IPS-20b (cell line): ENCODE measurements at regions not wholly inside any gene's neighbourhood (a gene's known extent, or its start where the extent isn't known, plus 50 kb on each side); places are given as distances from the start of the nearest gene placed in this dataset.

Source experiments
- H3K27ac ChIP-seq: one replicate; pipeline ENCODE4 v1.5.1; 2013; ENCODE audit warnings: low read length
- H3K27me3 ChIP-seq: 2 replicates; pipeline ENCODE4 v1.6.1; 2013; ENCODE audit warnings: mild to moderate bottlenecking, low read length, inconsistent platforms; ENCODE audit not compliant: insufficient read depth
- H3K36me3 ChIP-seq: 2 replicates; pipeline ENCODE4 v1.6.1; 2013; ENCODE audit warnings: low read depth, mild to moderate bottlenecking, inconsistent platforms, low read length, moderate library complexity; ENCODE audit not compliant: insufficient read depth
- H3K4me1 ChIP-seq: 2 replicates; pipeline ENCODE4 v1.6.1; 2013; ENCODE audit warnings: mild to moderate bottlenecking, control low read depth, inconsistent platforms, low read length, moderate library complexity; ENCODE audit not compliant: insufficient read depth
- H3K4me3 ChIP-seq: 2 replicates; pipeline ENCODE4 v1.5.1; 2013; ENCODE audit warnings: mild to moderate bottlenecking, low read length, inconsistent platforms
- H3K9ac ChIP-seq: 2 replicates; pipeline ENCODE4 v1.6.1; 2013; ENCODE audit warnings: low read depth, mild to moderate bottlenecking, inconsistent platforms, low read length, moderate library complexity
- H3K9me3 ChIP-seq: 2 replicates; pipeline ENCODE4 v1.6.1; 2013; ENCODE audit warnings: mild to moderate bottlenecking, low read depth, low read length, inconsistent platforms; ENCODE audit not compliant: insufficient read depth

- Histone ChIP-seq H3K9ac (no peak overlapping the region), H3K27ac (no peak overlapping the region), H3K4me1 (no peaks in the 10 kb centered on the region; the same call in 1 of the 2 replicates), H3K27me3 (no peaks in the 10 kb centered on the region), H3K4me3 (no peak overlapping the region), H3K36me3 (no peaks in the 10 kb centered on the region), H3K9me3 (no peaks in the 10 kb centered on the region)
Measured at GRCh38 chr2:21254170-21254965, 130.6 kb downstream of the TDRD15 start.

- no peak overlapping the region for H3K27ac ChIP-seq
- H3K9me3 ChIP-seq = no peaks in the 10 kb centered on the region
- no peaks in the 10 kb centered on the region for H3K27me3 ChIP-seq
- H3K4me1 ChIP-seq = no peaks in the 10 kb centered on the region; the same call in 1 of the 2 replicates
- no peak overlapping the region for H3K4me3 ChIP-seq
- H3K9ac ChIP-seq = no peak overlapping the region
- H3K36me3 ChIP-seq = no peaks in the 10 kb centered on the region
Measured at GRCh38 chr2:21256006-21256405, 132.2 kb downstream of the TDRD15 start.

- no peaks in the 10 kb centered on the region for H3K9me3 ChIP-seq
- no peak overlapping the region for H3K9ac ChIP-seq
- H3K4me3 ChIP-seq = no peak overlapping the region
- no peaks in the 10 kb centered on the region for H3K27me3 ChIP-seq
- H3K36me3 ChIP-seq = no peaks in the 10 kb centered on the region
- H3K27ac ChIP-seq = no peak overlapping the region
- no peaks in the 10 kb centered on the region; the same call in 1 of the 2 replicates for H3K4me1 ChIP-seq
Measured at GRCh38 chr2:21257621-21258020, 133.9 kb downstream of the TDRD15 start.

GRCh38 chr2:21258082-21258481 is 134.3 kb downstream of the TDRD15 start:
- Histone ChIP-seq H3K27me3 (no peaks in the 10 kb centered on the region), H3K4me3 (no peak overlapping the region), H3K27ac (no peak overlapping the region), H3K4me1 (no peaks in the 10 kb centered on the region; the same call in 1 of the 2 replicates), H3K9ac (no peak overlapping the region), H3K36me3 (no peaks in the 10 kb centered on the region), H3K9me3 (no peaks in the 10 kb centered on the region)

GRCh38 chr2:21260311-21260710 is 136.5 kb downstream of the TDRD15 start:
- no peaks in the 10 kb centered on the region for H3K27me3 ChIP-seq

GRCh38 chr2:21261591-21261990 is 137.8 kb downstream of the TDRD15 start:
- no peak overlapping the region for H3K4me3 ChIP-seq
- H3K9ac ChIP-seq = no peak overlapping the region
- no peak overlapping the region for H3K27ac ChIP-seq
- H3K27me3 ChIP-seq = no peaks in the 10 kb centered on the region
- no peaks in the 10 kb centered on the region; the same call in 1 of the 2 replicates for H3K4me1 ChIP-seq
- no peaks in the 10 kb centered on the region for H3K9me3 ChIP-seq
- H3K36me3 ChIP-seq = no peaks in the 10 kb centered on the region

More at GRCh38 chr2:21260311-21260710, 136.5 kb downstream of the TDRD15 start:
- Histone ChIP-seq H3K27ac (no peak overlapping the region), H3K9me3 (no peaks in the 10 kb centered on the region), H3K36me3 (no peaks in the 10 kb centered on the region), H3K4me1 (no peaks in the 10 kb centered on the region; the same call in 1 of the 2 replicates), H3K9ac (no peak overlapping the region), H3K4me3 (no peak overlapping the region)

- H3K36me3 ChIP-seq = no peaks in the 10 kb centered on the region
- no peak overlapping the region for H3K4me3 ChIP-seq
- no peaks in the 10 kb centered on the region for H3K9me3 ChIP-seq
- no peak overlapping the region for H3K27ac ChIP-seq
- no peak overlapping the region for H3K9ac ChIP-seq
- H3K4me1 ChIP-seq = no peaks in the 10 kb centered on the region; the same call in 1 of the 2 replicates
- no peaks in the 10 kb centered on the region for H3K27me3 ChIP-seq
Measured at GRCh38 chr2:21262426-21262940, 138.7 kb downstream of the TDRD15 start.

GRCh38 chr2:21263622-21264021 is 139.9 kb downstream of the TDRD15 start:
- H3K4me1 ChIP-seq = no peaks in the 10 kb centered on the region
- no peaks in the 10 kb centered on the region for H3K9me3 ChIP-seq
- H3K9ac ChIP-seq = no peak overlapping the region
- H3K36me3 ChIP-seq = no peaks in the 10 kb centered on the region
- H3K27ac ChIP-seq = no peak overlapping the region
- H3K4me3 ChIP-seq = no peak overlapping the region
- no peaks in the 10 kb centered on the region for H3K27me3 ChIP-seq

GRCh38 chr2:21265752-21266151 is 142.0 kb downstream of the TDRD15 start:
- Histone ChIP-seq H3K9me3 (no peaks in the 10 kb centered on the region), H3K27me3 (no peaks in the 10 kb centered on the region), H3K36me3 (no peaks in the 10 kb centered on the region), H3K27ac (no peak overlapping the region), H3K4me1 (no peaks in the 10 kb centered on the region), H3K4me3 (no peak overlapping the region), H3K9ac (no peak overlapping the region)

GRCh38 chr2:21267232-21267835 is 143.6 kb downstream of the TDRD15 start:
- Histone ChIP-seq H3K27me3 (no peaks in the 10 kb centered on the region), H3K4me1 (no peaks in the 10 kb centered on the region), H3K36me3 (no peaks in the 10 kb centered on the region), H3K27ac (no peak overlapping the region), H3K4me3 (no peak overlapping the region), H3K9me3 (no peaks in the 10 kb centered on the region), H3K9ac (no peak overlapping the region)

GRCh38 chr2:21268197-21268877 is 144.6 kb downstream of the TDRD15 start:
- no peaks in the 10 kb centered on the region for H3K9me3 ChIP-seq
- H3K4me3 ChIP-seq = no peak overlapping the region
- no peaks in the 10 kb centered on the region for H3K27me3 ChIP-seq
- no peak overlapping the region for H3K9ac ChIP-seq
- no peaks in the 10 kb centered on the region for H3K4me1 ChIP-seq
- no peaks in the 10 kb centered on the region for H3K36me3 ChIP-seq
- no peak overlapping the region for H3K27ac ChIP-seq
